NOMO-1 treated with dmso at 0.1 percent for 144 hours (cell line): ENCODE measurements at regions not wholly inside any gene's neighbourhood (a gene's known extent, or its start where the extent isn't known, plus 50 kb on each side); places are given as distances from the start of the nearest gene placed in this dataset.
"Not testable (repeated sequence)": the region's sequence is repeated elsewhere in the genome, so short reads cannot be mapped to it uniquely, and the experiment has no call there.

Experiments
- DNase-seq: peaks from one replicate; lab custom pipeline; 2025; ENCODE audit not compliant: unreplicated experiment; lab: John Stamatoyannopoulos, UW

DNA sequence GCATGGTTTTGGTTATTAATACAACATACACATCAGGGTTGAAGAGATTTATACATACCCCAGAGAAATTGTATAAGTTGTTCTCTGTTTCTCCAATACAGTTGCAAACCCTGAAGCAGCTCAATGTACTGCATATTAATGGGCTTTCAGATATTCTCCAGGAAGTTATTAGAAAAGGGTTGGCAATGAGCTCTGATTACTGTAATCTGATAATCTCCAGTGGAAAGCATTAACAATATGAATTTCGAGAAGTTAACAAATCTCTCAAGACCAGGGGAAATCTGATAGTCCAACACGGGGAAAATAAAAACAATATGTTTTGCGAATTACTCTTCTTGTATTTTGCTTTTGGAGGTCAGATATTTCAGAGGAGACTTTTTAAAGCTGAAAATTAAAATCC, 950.1 kb downstream of the TBL1XR1 start:
- DNase-seq = no peak

DNA sequence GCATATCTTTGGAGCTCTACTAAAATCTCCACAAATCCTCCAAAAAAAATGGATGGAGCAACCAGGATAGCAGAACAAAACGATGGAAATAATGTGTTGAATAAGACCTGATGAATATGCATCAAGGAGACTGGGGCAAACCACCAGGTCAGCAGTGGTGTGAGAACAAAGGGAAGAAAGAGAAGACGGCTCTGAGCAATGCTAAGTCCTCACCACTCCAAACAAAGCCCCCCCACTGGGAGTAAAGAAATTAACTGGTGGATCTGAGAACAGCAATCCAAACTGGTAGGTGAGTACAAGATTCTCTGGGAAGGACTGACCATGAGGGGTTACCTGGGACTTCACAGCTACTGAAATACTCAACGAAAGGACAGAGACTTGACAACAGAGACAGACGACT, 977.3 kb downstream of the TBL1XR1 start:
- no peak for DNase-seq

DNA sequence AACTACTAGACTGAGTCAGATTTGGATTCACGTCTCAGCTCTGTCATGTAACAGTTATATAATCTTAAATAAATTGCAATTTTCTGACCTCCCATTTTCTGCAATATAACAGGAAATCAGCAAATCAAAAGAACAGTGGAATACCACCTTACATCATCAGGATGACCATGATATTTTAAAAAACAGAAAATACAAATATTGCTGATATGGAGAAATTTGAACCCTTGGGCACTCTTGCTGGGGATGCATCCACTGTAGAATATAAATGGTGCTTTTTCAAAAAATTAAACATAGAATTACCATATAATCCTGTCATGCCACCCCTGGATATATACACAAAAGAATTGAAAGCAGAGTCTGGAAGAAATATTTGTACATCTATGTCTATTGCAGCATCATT, 982.5 kb downstream of the TBL1XR1 start:
- DNase-seq = no peak

DNA sequence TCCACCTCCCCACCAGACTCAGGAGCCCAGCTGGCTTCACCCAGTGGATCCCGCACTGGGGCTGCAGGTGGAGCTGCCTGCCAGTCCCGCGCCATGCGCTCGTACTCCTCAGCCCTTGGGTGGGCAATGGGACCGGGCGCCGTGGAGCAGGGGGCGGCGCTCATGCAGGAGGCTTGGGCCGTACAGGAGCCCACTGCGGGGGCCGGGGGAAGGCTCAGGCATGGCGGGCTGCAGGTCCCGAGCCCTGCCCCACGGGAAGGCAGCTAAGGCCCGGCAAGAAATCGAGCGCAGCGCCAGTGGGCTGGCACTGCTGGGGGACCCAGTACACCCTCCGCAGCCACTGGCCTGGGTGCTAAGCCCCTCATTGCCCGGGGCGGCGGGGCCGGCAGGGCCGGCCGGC, 984.0 kb downstream of the TBL1XR1 start:
- not testable (repeated sequence) for DNase-seq

DNA sequence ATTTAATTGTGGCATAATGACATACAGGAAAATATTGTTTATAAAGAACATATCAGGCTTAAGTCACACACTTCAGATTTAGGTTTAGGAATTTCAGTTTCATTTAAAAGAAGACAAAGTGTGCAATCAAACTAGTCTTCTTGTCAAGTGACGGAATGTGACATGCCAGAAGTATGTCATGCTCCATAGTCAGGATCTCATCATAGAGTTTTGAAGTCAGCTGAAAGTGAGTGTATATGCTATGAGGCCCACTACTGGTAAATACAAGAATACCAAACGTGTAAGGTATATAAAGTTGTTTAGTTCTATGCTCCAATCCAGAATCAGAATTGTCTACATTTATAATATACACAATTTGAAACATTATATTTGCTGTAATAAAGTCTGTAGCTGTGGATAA, 988.4 kb downstream of the TBL1XR1 start:
- DNase-seq = no peak

DNA sequence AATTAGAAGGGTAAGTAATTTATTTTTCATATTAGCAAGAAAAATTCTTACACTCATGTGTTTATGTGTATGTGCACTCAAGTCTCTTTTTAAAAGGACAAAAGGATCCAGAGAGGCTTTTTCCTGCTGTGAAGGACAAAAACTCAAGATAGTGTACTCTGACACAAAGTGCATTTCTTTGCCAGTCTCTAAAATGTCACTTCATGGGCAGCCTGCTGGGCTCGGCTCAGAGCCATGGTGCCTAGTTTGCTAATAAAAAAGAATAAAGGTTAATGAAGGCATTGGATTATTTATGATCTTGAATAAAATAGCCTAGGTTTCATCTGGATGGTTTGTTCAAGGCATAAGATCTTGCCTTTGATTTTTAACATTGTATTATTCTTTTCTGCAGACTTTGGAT, 989.0 kb downstream of the TBL1XR1 start:
- DNase-seq = no peak

DNA sequence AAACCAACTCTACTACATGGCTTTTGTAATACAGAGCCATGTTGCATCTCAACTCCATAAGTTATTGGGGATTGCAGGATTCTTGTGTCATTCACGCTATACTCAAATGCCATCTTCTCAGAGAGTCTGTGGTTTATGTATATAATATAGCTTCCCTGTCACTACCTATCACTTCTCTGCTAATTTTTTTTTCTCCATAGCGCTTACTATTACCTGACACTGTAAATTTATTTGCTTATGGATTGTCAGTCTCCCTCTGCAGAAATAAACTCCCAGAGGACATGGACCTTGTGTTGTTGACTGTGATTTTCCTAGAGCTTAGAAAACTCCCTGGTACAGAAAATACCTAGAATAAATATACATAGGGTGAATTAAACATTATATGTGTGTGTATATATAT, 990.5 kb downstream of the TBL1XR1 start:
- DNase-seq = no peak

DNA sequence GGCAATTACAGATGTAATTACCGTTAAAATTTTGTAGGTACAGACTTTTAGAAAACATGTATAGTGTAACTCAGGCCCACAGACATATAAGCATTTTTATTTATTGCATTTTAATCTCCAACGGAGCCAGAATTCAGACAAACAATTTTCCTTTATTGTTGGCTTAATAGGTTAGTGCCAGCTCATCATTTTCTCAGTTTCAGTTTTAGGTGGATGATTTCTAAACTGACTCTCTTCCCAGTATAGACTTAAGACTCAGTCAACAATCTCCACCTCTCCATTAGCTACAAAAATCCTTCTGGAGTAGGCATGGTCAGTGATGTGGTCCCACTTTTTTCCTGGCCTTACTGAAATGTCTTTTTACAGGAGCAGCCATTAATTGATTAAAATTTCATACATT, 994.6 kb downstream of the TBL1XR1 start:
- DNase-seq = no peak

DNA sequence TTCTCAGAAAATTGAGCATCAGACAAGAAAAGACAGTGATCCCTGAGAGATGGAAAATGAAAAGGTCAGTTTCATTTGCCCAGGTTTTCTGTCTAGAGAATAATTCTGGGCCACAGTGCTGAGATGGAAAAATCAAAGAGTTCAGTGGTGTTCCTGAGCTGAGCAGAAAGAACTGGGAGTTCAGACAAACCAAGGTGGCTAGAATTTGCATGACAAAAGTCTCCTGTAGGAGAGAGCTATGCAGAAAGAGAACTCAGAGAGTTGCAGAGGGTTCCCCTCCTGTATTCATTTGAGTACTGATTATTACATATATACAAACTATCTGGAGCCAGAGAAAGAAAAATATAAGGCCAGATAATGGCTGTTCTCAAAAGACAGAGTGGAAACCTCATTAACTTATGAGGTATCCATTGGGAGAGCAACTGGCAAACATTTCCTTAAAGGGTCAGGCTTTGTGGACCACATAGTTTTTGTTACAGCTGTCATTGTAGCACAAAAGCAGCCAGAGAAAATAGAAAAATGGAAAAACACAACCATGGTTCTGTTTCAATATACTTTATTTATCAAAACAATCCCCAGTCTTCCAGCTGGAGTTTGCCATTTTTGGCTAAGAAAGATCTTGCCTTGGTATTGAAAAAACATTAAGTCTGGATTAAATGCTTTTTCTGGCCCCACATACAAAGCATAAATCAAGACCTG, 1004.1 kb downstream of the TBL1XR1 start:
- DNase-seq = no peak

DNA sequence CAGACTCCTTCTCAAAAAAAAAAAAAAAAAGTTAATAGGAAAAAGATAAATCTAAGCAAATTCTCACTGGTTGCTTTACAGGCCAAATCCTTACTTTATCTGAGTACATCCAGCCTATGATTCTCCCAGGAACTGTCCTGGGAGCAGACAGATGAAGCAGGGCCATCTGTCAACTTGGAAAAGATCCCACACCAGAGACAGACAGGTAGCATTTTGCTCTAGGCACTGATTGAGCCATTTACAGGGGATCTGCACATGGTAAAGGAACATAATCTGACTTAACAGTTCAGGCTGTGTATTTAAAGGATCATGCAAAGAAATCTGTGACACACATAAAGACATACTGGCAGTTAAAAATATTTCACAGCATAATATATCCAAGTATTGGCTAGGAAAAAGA, 1006.5 kb downstream of the TBL1XR1 start:
- DNase-seq = no peak

DNA sequence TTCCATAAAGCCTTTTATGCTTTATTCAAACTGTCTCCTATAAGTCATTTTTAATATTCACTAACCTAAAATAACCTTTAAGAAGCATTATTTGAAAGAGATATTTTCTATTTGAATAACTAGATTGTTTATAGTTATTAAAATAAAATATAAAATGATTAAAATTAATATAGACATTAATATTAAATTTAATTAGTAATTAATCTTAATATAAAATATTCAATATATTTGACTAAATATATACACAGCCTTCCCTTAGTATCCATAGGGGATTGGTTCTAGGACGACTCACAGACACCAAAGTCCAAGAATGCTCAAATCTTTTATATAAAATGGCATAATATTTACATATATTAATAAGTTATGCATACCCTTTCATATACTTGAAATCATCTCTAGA, 1014.1 kb downstream of the TBL1XR1 start:
- DNase-seq = no peak

DNA sequence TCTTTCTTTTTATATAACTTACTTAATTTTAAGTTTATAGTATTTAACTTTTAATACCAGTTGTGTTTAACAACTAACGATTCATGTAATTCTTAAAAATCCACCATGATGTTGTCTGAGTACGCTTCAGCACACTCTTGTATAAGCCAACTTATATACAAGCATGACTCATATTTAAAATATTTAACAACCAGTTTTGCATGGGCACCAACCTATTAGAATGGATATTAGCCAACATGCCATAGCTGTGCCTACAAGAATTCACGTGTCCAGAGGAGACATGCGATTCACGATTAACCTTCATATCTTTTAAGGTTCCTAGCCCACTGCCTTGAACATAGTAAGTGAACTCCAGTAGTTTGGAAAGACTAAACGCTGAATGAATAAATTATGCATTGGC, 1023.2 kb downstream of the TBL1XR1 start:
- DNase-seq = no peak

DNA sequence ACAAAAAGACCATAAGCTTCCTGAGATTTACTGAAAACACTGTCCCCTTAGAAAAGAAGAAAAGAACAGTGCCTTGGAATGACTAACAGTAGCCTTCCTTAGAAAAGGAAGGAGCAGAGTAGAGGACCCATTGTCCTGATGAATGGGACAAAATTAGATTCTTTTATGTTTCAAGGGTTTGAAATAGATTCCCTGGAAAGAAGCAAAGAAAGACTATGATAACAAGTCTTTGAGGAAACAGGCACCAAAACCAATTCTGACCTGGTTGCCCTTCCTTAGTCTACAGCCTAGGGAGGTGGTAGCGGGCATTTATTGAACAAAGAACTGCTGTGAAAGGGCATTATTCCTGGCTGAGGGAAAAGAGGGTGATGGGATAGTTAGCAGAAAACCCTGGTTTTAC, 1024.8 kb downstream of the TBL1XR1 start:
- DNase-seq = no peak

DNA sequence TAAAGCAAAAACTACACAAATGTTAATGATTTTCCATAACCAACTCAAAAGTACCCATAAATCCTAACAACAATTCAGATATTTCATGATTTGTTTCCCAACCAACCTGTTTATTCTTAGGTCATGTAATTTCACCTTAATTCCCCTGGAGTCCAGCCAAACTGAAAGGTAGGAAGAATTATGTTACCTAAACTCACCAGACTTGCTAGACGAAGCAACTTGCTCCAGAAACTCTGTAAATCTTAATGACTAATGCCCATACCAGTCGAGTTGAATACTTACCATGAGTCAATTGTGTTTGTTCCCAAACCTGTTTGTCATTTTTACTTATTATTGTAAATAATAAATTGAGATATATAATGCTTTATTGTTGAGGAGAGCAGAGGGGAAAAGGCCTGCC, 1030.0 kb downstream of the TBL1XR1 start:
- DNase-seq = no peak

DNA sequence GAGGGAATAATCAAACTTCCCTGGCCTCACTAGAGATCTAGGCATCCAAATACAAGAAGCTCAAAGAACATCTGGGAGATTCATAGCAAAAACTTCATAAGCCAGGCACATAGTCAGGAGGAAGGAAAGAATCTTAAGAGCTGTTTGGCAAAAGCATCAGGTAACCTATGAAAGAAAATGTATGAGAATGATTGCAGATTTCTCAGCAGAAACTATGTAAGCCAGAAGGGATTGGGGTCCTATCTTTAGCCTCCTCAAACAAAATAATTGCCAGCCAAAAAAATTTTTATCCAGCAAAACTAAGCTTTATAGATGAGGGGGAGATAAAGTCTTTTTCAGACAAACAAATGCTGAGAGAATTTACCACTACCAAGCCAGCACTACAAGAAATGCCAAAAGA, 1036.3 kb downstream of the TBL1XR1 start:
- DNase-seq = no peak

DNA sequence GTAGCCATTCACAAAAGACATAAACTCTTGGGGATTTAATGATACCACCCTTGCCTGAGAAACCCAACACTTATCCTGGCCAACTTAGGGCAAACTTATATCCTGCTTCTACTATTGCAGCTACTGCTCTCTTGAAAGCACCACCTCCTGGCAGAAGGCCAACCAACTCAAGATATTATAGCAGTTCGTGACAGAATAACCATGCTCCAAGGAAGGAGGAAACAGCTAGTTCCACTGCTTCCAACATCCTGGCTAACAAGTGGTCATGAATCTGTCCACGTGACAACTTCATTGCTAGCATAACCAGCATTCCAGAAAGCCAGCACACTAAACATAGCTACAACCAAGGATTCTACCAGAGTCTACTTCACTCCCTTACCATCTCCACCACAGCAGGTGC, 1037.5 kb downstream of the TBL1XR1 start:
- DNase-seq = no peak

DNA sequence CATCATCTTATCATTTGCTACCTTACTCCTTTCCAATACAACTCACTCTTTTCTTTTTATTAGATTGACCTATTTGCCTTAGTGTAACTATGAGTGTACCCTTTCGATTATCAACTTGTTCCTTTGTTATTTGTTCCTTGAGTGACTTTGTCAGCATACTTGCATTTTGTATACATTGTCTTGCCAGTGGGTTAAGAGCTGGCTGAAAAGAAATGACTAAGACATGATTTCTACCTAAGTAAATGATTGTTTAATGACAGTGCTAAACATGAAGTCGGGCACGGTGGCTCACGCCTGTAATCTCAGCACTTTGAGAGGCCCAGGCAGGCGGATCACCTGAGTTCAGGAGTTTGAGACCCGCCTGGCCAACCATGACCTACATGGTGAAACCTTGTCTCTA, 1042.3 kb downstream of the TBL1XR1 start:
- DNase-seq = no peak

DNA sequence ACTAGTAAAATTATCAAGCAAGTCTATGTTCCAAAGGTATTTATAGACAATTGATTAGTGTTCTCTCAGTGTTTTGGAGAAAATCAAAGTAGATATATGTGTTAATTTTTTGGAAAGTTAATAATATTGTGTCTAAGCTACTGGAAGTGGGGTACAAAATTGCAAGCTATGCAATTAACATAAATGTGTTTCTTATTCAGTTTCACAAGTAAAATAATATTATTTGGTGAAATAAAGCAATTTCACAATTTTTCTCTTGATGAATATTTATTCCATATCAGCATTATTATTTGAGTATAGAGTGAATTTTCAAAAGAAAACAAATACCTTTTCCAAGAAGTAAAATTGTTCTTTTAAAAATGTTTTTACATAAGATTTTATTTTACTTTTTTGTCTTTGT, 1047.7 kb downstream of the TBL1XR1 start:
- DNase-seq = no peak

DNA sequence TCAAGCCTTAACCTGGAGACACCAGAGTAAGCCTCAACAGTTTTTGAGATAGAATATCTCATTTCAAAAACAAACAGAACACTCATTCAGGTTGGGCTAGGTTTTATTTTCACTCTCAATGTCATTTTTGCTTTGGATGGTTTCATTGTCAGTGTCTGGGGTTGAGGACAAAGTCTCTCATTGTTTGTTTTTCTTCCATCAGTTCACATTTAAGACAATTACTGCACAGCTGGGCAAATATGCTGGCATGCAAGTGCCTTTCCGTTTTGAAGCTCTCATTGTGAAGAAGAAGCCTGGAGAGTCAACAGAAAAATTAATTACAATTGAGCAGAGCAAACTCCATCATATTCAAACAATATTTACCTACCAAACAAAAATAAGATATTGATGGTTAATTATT, 1050.0 kb downstream of the TBL1XR1 start:
- DNase-seq = no peak

DNA sequence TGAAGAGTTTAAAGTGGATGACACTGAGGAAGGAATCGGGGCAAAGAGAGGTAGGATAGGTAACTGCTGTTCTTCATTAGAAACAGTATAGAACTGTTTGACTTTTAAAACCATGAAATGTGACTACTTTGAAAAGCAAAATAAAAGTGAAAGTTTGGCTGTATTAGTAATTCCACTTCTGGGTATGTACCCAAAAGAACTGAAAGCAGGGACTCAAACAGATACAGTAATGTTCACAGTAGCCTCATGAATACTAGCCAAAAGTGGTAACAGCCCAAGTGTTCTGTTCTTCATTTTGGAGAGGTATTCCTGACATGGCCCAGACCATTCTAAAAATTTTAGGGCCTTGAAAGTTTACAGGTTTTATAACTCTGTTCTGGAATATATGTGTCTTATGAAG, 1055.4 kb downstream of the TBL1XR1 start:
- no peak for DNase-seq

DNA sequence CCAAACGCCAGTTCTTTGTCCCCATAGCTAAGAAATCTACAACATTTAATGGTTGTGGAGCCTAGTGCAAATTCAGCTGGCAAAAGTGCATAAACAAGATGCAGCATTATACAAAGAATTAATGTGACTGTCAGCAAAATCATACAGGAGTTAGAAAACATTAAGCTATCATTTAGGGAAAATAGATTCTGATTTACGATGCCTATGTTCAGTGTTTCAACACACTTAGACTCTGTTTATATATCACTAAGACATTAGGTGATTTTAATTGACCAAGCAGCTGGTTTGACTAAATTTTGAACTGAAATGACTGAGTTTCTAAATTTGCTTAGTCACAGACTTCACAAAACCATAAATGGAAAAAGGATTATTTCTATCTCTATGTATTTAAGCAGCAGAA, 1076.8 kb downstream of the TBL1XR1 start:
- no peak for DNase-seq

DNA sequence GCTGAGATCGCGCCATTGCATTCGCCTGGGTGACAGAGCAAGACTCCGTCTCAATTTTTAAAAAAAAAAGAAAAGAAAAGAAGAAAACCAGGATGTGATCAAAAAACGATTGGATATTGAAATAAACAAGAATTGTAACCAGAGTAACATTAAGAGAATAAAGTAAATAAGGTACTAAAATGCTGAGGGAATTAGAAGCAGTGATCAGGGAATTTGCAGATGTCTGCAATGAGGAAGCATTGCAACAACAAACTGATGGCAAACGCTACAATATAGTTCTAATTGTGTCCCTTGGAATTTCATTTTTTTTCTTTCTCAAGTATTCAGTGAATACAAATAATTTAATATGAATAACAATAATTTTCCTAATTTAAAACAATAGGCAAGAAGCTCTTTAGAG, 1077.5 kb downstream of the TBL1XR1 start:
- no peak for DNase-seq

DNA sequence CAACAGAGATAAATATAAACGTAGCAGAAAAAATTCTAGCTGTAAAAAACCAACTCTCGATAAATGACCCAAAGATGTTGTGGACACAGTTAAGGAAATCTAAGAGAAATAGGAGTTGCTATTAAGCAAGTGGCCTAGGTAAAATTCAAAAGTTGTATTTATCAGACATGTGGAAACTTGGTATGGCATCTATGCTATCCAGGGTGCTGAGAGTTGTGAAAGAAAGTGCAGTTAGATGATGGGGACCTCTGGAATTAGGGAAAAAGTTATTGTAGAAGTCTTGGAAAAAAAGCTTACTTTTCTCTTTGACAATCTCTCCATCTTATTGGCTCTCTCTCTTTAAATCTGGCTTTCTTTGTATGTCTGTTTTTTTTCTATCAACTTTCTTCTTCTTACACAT, 1090.9 kb downstream of the TBL1XR1 start:
- no peak for DNase-seq

DNA sequence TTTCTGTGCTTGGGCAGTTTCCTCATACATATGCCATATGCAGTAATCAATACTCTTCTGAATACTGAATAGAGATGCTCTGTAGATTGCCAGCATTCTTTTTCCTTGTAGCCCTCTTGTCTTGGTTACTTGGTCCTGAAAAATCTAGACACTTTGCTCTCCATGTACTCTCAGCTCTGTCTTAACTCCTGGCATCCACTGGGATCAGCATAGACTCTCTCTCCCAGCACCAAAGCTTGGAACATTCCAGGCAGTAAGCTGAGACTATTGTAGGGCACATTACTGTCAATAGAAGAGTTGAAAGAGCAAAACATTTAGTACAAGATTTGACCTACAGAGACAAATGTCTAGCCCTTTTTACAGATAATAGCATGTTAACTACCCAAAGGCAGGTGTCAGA, 1100.3 kb downstream of the TBL1XR1 start:
- no peak for DNase-seq
